PFSK-1 (cell line): ENCODE measurements at regions not wholly inside any gene's neighbourhood (a gene's known extent, or its start where the extent isn't known, plus 50 kb on each side); places are given as distances from the start of the nearest gene placed in this dataset.

Experiments used
- POLR2AphosphoS5 ChIP-seq: IDR thresholded peaks from 2 replicates; pipeline ENCODE4 v1.6.1; 2012; ENCODE audit warnings: low read depth, mild to moderate bottlenecking, control low read depth, low read length, moderate library complexity
- SIN3A ChIP-seq: IDR thresholded peaks from 2 replicates; pipeline ENCODE4 v1.6.1; 2012; ENCODE audit warnings: mild to moderate bottlenecking, low read length, moderate library complexity, borderline replicate concordance; ENCODE audit not compliant: insufficient read depth
- TAF1 ChIP-seq: IDR thresholded peaks from 2 replicates; pipeline ENCODE4 v1.6.1; 2012; ENCODE audit warnings: low read length, control low read depth, borderline replicate concordance; ENCODE audit not compliant: insufficient read depth
- TF ChIP-seq, protein P1 (sequence below), 2 experiments: IDR thresholded peaks; 2 replicates each; pipeline versions ENCODE4 v1.6.1 to v1.8.0; 2011 to 2012; ENCODE audit warnings: low read depth in 2 of 2, low read length in 2 of 2, control low read depth in 1 of 2, inconsistent platforms in 1 of 2, mild to moderate bottlenecking in 1 of 2, moderate library complexity in 1 of 2; ENCODE audit not compliant: insufficient read depth in 1 of 2

DNA sequence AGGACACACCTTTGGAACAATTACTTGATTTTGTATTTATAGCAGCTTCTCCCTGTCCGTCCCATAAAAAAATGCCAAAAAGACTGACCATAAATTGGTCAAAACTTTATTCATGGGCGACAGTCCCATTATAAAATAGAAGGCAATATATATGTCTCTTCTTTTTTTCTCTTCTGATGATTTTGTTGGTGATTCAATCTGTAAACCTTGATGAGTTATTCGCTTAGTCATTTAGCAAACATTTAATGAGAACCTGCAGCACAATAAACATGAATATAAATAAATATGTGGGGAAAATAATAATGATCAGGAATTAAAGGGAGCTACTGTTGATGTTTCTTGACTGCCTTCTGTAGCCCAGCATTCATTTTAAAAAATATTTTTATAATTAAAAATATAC lies 356.4 kb upstream of the ACTBL2 start:
- TF ChIP-seq POLR2AphosphoS5 (no peak), TAF1 (no peak), SIN3A (no peak)
- TF ChIP-seq, protein P1, sequence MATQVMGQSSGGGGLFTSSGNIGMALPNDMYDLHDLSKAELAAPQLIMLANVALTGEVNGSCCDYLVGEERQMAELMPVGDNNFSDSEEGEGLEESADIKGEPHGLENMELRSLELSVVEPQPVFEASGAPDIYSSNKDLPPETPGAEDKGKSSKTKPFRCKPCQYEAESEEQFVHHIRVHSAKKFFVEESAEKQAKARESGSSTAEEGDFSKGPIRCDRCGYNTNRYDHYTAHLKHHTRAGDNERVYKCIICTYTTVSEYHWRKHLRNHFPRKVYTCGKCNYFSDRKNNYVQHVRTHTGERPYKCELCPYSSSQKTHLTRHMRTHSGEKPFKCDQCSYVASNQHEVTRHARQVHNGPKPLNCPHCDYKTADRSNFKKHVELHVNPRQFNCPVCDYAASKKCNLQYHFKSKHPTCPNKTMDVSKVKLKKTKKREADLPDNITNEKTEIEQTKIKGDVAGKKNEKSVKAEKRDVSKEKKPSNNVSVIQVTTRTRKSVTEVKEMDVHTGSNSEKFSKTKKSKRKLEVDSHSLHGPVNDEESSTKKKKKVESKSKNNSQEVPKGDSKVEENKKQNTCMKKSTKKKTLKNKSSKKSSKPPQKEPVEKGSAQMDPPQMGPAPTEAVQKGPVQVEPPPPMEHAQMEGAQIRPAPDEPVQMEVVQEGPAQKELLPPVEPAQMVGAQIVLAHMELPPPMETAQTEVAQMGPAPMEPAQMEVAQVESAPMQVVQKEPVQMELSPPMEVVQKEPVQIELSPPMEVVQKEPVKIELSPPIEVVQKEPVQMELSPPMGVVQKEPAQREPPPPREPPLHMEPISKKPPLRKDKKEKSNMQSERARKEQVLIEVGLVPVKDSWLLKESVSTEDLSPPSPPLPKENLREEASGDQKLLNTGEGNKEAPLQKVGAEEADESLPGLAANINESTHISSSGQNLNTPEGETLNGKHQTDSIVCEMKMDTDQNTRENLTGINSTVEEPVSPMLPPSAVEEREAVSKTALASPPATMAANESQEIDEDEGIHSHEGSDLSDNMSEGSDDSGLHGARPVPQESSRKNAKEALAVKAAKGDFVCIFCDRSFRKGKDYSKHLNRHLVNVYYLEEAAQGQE (IDR thresholded peaks at IDR 0.05; ENCODE audit: insufficient read depth in 1 of 2, low read depth in 2 of 2, low read length in 2 of 2): no peak
